Stomach (tissue), 8 donors: ENCODE measurements at regions not wholly inside any gene's neighbourhood (a gene's known extent, or its start where the extent isn't known, plus 50 kb on each side); places are given as distances from the start of the nearest gene placed in this dataset.

Experiments used
- DNase-seq, 2 donors: peaks; one replicate each; pipeline versions ENCODE4 v3.0.0 to v3.0.0-alpha.2; 2013 to 2019
- H3K27ac ChIP-seq, 5 donors: fragments of 200-600 bp in 4 of 5; sonication (generic) in 4 of 5; one replicate each; pipeline ENCODE4 v1.5.1; 2013 to 2019; ENCODE audit warnings: mild to moderate bottlenecking in 1 of 5, moderate library complexity in 1 of 5
- H3K27me3 ChIP-seq, 3 donors: fragments of 200-600 bp; sonication (generic); one replicate each; pipeline ENCODE4 v1.5.1; 2017 to 2019; ENCODE audit warnings: mixed run types in 1 of 3
- H3K36me3 ChIP-seq, 4 donors: fragments of 200-600 bp; sonication (generic); 1 replicate in 3 of 4; 2 replicates in 1 of 4; pipeline ENCODE4 v1.5.1; 2016 to 2019
- H3K4me1 ChIP-seq, 4 donors: fragments of 200-600 bp; sonication (generic); one replicate each; pipeline ENCODE4 v1.5.1; 2016 to 2019
- H3K4me3 ChIP-seq, 4 donors: fragments of 200-600 bp; sonication (generic) in 3 of 4; one replicate each; pipeline ENCODE4 v1.5.1; 2016 to 2019; ENCODE audit warnings: mild to moderate bottlenecking in 1 of 4
- H3K9me3 ChIP-seq, 4 donors: fragments of 200-600 bp; sonication (generic); one replicate each; pipeline ENCODE4 v1.5.1; 2016 to 2019
- CTCF ChIP-seq, 7 experiments: fragments of 450-650 bp in 4 of 7; fragments of 200-600 bp in 3 of 7; sonication (generic) in 3 of 7; IDR thresholded peaks; one replicate each; pipeline ENCODE4 v1.5.1; 2016 to 2019; ENCODE audit warnings: antibody characterized with exemption in 7 of 7, control low read depth in 2 of 7, mild to moderate bottlenecking in 1 of 7
- EP300 ChIP-seq: sonication (generic); formaldehyde crosslinking; IDR thresholded peaks from one replicate; pipeline ENCODE4 v1.6.1; 2017; ENCODE audit warnings: antibody characterized with exemption
- POLR2A ChIP-seq, 4 donors: fragments of 450-650 bp; IDR thresholded peaks; one replicate each; pipeline ENCODE4 v1.6.1; 2016; ENCODE audit warnings: antibody characterized with exemption in 4 of 4, control low read depth in 2 of 4, mild to moderate bottlenecking in 1 of 4, moderate library complexity in 1 of 4
- POLR2AphosphoS5 ChIP-seq, 3 donors: sonication (generic); formaldehyde crosslinking; IDR thresholded peaks; one replicate each; pipeline ENCODE4 v1.6.1; 2016; ENCODE audit warnings: antibody characterized with exemption in 3 of 3
- WGBS, 5 donors: extraction: QIAGEN DNeasy Blood & Tissue Kit in 3 of 5; methylation state at CpG; one replicate each; pipeline versions ENCODE4 v1.1.5 to v1.1.7; 2013 to 2018; 5-methylcytosine and 5-hydroxymethylcytosine counted together
- intact Hi-C: fragments of 100-400 bp; cut with DNase I; formaldehyde crosslinking; loops from one replicate; pipeline ENCODE4 v1.15.1; 2023; ENCODE audit warnings: low total_unique reads
- donor health status: healthy with polysubstance abuse.
- donor health status: Bipolar disorder and iron deficiency.
- donor health status: healthy.

- intact Hi-C loops = no loop called here
- H3K27me3 ChIP-seq = peaks cover 0 to 32% (median 0%) of the 10 kb centered on the region in 3 donors
Observed at GRCh38 chr10:9234191-9234590, 1179.7 kb downstream of the GATA3 start.

GRCh38 chr10:9238041-9238440 is 1183.6 kb downstream of the GATA3 start:
- DNase-seq = peak in 1 of 2 donors; percentile 6
- H3K4me3 ChIP-seq = no peak overlapping the region
- intact Hi-C loops = no loop called here
- peaks cover 0 to 10% (median 0%) of the 10 kb centered on the region in 3 donors for H3K27me3 ChIP-seq
- no peaks in the 10 kb centered on the region for H3K36me3 ChIP-seq
- no peaks in the 10 kb centered on the region for H3K9me3 ChIP-seq
- whole genome bisulfite sequencing, 5 donors = 39 to 58% (median 47%) methylated on average over 4 of the region's 4 CpGs
- no peak overlapping the region for H3K27ac ChIP-seq
- H3K4me1 ChIP-seq = no peaks in the 10 kb centered on the region
- TF ChIP-seq CTCF (IDR thresholded peaks at IDR 0.05) = no peak
- TF ChIP-seq EP300 = no peak
- TF ChIP-seq POLR2AphosphoS5 (IDR thresholded peaks at IDR 0.05) = no peak
- no peak for TF ChIP-seq POLR2A (IDR thresholded peaks at IDR 0.05)

More at GRCh38 chr10:9234191-9234590, 1179.7 kb downstream of the GATA3 start:
- 40 to 61% (median 52%) methylated on average over 1 of the region's 1 CpG for WGBS, 5 donors
- Histone ChIP-seq H3K4me3 (no peak overlapping the region), H3K4me1 (no peaks in the 10 kb centered on the region), H3K36me3 (no peaks in the 10 kb centered on the region), H3K27ac (no peak overlapping the region), H3K9me3 (no peaks in the 10 kb centered on the region)
- no peak for TF ChIP-seq POLR2AphosphoS5 (IDR thresholded peaks at IDR 0.05)
- no peak for DNase-seq

GRCh38 chr10:9239298-9239697 is 1184.8 kb downstream of the GATA3 start:
- no peak overlapping the region for H3K4me3 ChIP-seq
- H3K27ac ChIP-seq = no peak overlapping the region
- intact Hi-C loops = no loop called here
- no peaks in the 10 kb centered on the region for H3K4me1 ChIP-seq
- DNase-seq = peak in 1 of 2 donors; percentile 30
- no peak for TF ChIP-seq EP300
- TF ChIP-seq POLR2A (IDR thresholded peaks at IDR 0.05) = no peak
- TF ChIP-seq POLR2AphosphoS5 (IDR thresholded peaks at IDR 0.05) = no peak
- TF ChIP-seq CTCF (IDR thresholded peaks at IDR 0.05) = no peak
- no peaks in the 10 kb centered on the region for H3K36me3 ChIP-seq
- H3K9me3 ChIP-seq = no peaks in the 10 kb centered on the region
- H3K27me3 ChIP-seq = peaks cover 0 to 11% (median 0%) of the 10 kb centered on the region in 3 donors
- 18 to 35% (median 23%) methylated on average over 8 of the region's 8 CpGs for WGBS, 5 donors

- intact Hi-C loops = no loop called here
- Histone ChIP-seq H3K36me3 (no peaks in the 10 kb centered on the region), H3K27me3 (peaks cover 0 to 11% (median 0%) of the 10 kb centered on the region in 3 donors), H3K4me1 (no peaks in the 10 kb centered on the region), H3K9me3 (no peaks in the 10 kb centered on the region), H3K4me3 (no peak overlapping the region), H3K27ac (no peak overlapping the region)
- WGBS, 5 donors = 64 to 83% (median 68%) methylated on average over 5 to 6 of the region's 6 CpGs
- no peak for DNase-seq
- TF ChIP-seq POLR2A (IDR thresholded peaks at IDR 0.05) (no peak), POLR2AphosphoS5 (IDR thresholded peaks at IDR 0.05) (no peak), CTCF (IDR thresholded peaks at IDR 0.05) (no peak), EP300 (no peak)
Observed at GRCh38 chr10:9243941-9244411, 1189.5 kb downstream of the GATA3 start.

- Histone ChIP-seq H3K27me3 (peaks cover 0 to 11% (median 0%) of the 10 kb centered on the region in 3 donors), H3K4me1 (no peaks in the 10 kb centered on the region), H3K4me3 (no peak overlapping the region), H3K27ac (no peak overlapping the region), H3K36me3 (no peaks in the 10 kb centered on the region), H3K9me3 (no peaks in the 10 kb centered on the region)
- WGBS, 5 donors = 59 to 85% (median 71%) methylated on average over 1 of the region's 1 CpG
- DNase-seq = no peak
- TF ChIP-seq POLR2AphosphoS5 (IDR thresholded peaks at IDR 0.05) = no peak
- no peak for TF ChIP-seq CTCF (IDR thresholded peaks at IDR 0.05)
- no peak for TF ChIP-seq EP300
- TF ChIP-seq POLR2A (IDR thresholded peaks at IDR 0.05) = no peak
- intact Hi-C loops = no loop called here
Observed at GRCh38 chr10:9244864-9245263, 1190.4 kb downstream of the GATA3 start.
